Stimulated activated CD4-positive, alpha-beta T cell treated with anti-CD3 and anti-CD28 coated beads, Interleukin-4, amount 100 ng/mL, for 48 hours (primary cell): ENCODE measurements at regions not wholly inside any gene's neighbourhood (a gene's known extent, or its start where the extent isn't known, plus 50 kb on each side); places are given as distances from the start of the nearest gene placed in this dataset.
"Not testable (repeated sequence)": the region's sequence is repeated elsewhere in the genome, so short reads cannot be mapped to it uniquely, and the experiment has no call there.

Experiments used
- DNase-seq, 2 donors: peaks; one replicate each; pipeline ENCODE4 v3.0.0-alpha.2; 2020; ENCODE audit warnings: low read depth in 2 of 2

- not testable (repeated sequence) for DNase-seq
Measured at GRCh38 chr2:94576486-94576885, 294.7 kb upstream of the TEKT4 start.

GRCh38 chr2:94577160-94577559 is 294.1 kb upstream of the TEKT4 start:
- DNase-seq, result not testable (repeated sequence)

- not testable (repeated sequence) for DNase-seq
Measured at GRCh38 chr2:94579221-94579620, 292.0 kb upstream of the TEKT4 start.

- not testable (repeated sequence) for DNase-seq
Measured at GRCh38 chr2:94583081-94583723, 288.0 kb upstream of the TEKT4 start.

GRCh38 chr2:94584569-94584968 is 286.7 kb upstream of the TEKT4 start:
- not testable (repeated sequence) for DNase-seq

- DNase-seq, result not testable (repeated sequence)
Measured at GRCh38 chr2:94586032-94586982, 284.9 kb upstream of the TEKT4 start.

- not testable (repeated sequence) for DNase-seq
Measured at GRCh38 chr2:94587042-94587441, 284.2 kb upstream of the TEKT4 start.

GRCh38 chr2:94594019-94594836 is 277.0 kb upstream of the TEKT4 start:
- DNase-seq, result not testable (repeated sequence)

GRCh38 chr2:94595956-94596355 is 275.3 kb upstream of the TEKT4 start:
- not testable (repeated sequence) for DNase-seq

GRCh38 chr2:94598075-94598713 is 273.0 kb upstream of the TEKT4 start:
- not testable (repeated sequence) for DNase-seq

- not testable (repeated sequence) for DNase-seq
Measured at GRCh38 chr2:94600929-94601328, 270.3 kb upstream of the TEKT4 start.

- no peak for DNase-seq
Measured at GRCh38 chr2:94602466-94602865, 268.8 kb upstream of the TEKT4 start.

- DNase-seq, result no peak
Measured at GRCh38 chr2:94622113-94622618, 249.1 kb upstream of the TEKT4 start.

- DNase-seq, result not testable (repeated sequence)
Measured at GRCh38 chr2:94628953-94629352, 242.3 kb upstream of the TEKT4 start.

- DNase-seq, result not testable (repeated sequence)
Measured at GRCh38 chr2:94641397-94641796, 229.8 kb upstream of the TEKT4 start.

- not testable (repeated sequence) for DNase-seq
Measured at GRCh38 chr2:94652131-94652530, 219.1 kb upstream of the TEKT4 start.

GRCh38 chr2:94669858-94670257 is 201.4 kb upstream of the TEKT4 start:
- DNase-seq, result not testable (repeated sequence)

GRCh38 chr2:94694236-94694635 is 177.0 kb upstream of the TEKT4 start:
- not testable (repeated sequence) for DNase-seq

GRCh38 chr2:94708982-94709381 is 162.2 kb upstream of the TEKT4 start:
- not testable (repeated sequence) for DNase-seq

GRCh38 chr2:94725543-94725942 is 145.7 kb upstream of the TEKT4 start:
- DNase-seq, result no peak

GRCh38 chr2:94735536-94735935 is 135.7 kb upstream of the TEKT4 start:
- not testable (repeated sequence) for DNase-seq
